ENCODE measurements at regions not wholly inside any gene's neighbourhood (a gene's known extent, or its start where the extent isn't known, plus 50 kb on each side); places are given as distances from the start of the nearest gene placed in this dataset.

- TF ChIP-seq POLR2A (IDR thresholded peaks at IDR 0.05) = no peak
- TF ChIP-seq, protein P1, sequence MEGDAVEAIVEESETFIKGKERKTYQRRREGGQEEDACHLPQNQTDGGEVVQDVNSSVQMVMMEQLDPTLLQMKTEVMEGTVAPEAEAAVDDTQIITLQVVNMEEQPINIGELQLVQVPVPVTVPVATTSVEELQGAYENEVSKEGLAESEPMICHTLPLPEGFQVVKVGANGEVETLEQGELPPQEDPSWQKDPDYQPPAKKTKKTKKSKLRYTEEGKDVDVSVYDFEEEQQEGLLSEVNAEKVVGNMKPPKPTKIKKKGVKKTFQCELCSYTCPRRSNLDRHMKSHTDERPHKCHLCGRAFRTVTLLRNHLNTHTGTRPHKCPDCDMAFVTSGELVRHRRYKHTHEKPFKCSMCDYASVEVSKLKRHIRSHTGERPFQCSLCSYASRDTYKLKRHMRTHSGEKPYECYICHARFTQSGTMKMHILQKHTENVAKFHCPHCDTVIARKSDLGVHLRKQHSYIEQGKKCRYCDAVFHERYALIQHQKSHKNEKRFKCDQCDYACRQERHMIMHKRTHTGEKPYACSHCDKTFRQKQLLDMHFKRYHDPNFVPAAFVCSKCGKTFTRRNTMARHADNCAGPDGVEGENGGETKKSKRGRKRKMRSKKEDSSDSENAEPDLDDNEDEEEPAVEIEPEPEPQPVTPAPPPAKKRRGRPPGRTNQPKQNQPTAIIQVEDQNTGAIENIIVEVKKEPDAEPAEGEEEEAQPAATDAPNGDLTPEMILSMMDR (IDR thresholded peaks at IDR 0.05 in 4 of 5, conservative IDR thresholded peaks at IDR 0.05 in 1 of 5) = no peak
Measured at GRCh38 chr7:17552952-17553351, 254.5 kb downstream of the AHR start.
